ENCODE measurements at regions not wholly inside any gene's neighbourhood (a gene's known extent, or its start where the extent isn't known, plus 50 kb on each side); places are given as distances from the start of the nearest gene placed in this dataset.

DNA sequence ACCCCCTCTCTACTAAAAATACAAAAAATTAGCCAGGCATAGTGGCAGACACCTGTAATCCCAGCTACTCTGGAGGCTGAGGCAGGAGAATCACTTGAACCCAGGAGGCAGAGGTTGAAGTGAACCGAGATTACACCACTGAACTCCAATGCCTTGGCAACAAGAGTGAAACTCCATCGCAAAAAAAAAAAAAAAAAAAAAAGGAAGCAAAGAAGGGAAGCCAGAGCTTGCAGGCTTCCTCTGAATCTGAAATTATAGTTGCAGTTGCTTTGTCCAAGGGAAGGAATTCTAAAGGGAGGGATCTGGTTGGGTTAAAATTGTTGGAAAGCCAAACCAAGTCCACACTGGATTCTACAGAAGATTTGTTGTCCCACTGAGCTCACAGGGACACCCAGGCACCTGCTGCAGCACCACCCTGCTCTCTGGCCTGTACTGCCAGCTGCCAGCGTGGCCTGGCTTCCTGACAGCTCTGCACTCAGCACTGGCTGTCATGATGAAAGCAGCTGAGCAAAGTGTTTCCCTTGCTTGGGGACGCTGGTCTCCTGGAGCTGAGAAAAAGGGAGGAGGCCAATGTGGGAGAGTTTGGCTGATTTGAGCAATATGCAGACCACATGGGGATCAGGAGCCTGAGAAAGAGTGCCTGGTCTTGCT is 88.8 kb upstream of the HES1 start:
- Histone ChIP-seq H3K79me2 (no peaks in the 10 kb centered on the region), H3K4me1 (ENCODE audit: insufficient read depth) (no peaks in the 10 kb centered on the region), H3K9me2 (replicated peaks; ENCODE audit: insufficient read depth) (no peaks in the 10 kb centered on the region), H3K27ac (no peak overlapping the region), H2AFZ (no peak overlapping the region), H4K20me1 (ENCODE audit: insufficient read depth, poor library complexity, severe bottlenecking) (no peaks in the 10 kb centered on the region), H3K27me3 (no peaks in the 10 kb centered on the region), H3K9me3 (ENCODE audit: low read depth) (peaks cover 6% of the 10 kb centered on the region), H3K36me3 (replicated peaks; ENCODE audit: insufficient read depth, low read depth) (no peaks in the 10 kb centered on the region), H3K4me3 (no peak overlapping the region), H3K4me2 (no peak overlapping the region)
- TF ChIP-seq EZH2 (IDR thresholded peaks at IDR 0.05; ENCODE audit: borderline replicate concordance) (no peak), EZH2phosphoT487 (IDR thresholded peaks at IDR 0.05; ENCODE audit: low read depth, severe bottlenecking, unreplicated experiment) (no peak)
- TF ChIP-seq, protein P1, sequence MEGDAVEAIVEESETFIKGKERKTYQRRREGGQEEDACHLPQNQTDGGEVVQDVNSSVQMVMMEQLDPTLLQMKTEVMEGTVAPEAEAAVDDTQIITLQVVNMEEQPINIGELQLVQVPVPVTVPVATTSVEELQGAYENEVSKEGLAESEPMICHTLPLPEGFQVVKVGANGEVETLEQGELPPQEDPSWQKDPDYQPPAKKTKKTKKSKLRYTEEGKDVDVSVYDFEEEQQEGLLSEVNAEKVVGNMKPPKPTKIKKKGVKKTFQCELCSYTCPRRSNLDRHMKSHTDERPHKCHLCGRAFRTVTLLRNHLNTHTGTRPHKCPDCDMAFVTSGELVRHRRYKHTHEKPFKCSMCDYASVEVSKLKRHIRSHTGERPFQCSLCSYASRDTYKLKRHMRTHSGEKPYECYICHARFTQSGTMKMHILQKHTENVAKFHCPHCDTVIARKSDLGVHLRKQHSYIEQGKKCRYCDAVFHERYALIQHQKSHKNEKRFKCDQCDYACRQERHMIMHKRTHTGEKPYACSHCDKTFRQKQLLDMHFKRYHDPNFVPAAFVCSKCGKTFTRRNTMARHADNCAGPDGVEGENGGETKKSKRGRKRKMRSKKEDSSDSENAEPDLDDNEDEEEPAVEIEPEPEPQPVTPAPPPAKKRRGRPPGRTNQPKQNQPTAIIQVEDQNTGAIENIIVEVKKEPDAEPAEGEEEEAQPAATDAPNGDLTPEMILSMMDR (IDR thresholded peaks at IDR 0.05; ENCODE audit: poor library complexity) = no peak
- 73% methylated on average over 3 of the region's 4 CpGs for WGBS (ENCODE audit: low lambda C conversion rate, missing lambda C conversion rate)
- no peak for DNase-seq (ENCODE audit: low spot score)

DNA sequence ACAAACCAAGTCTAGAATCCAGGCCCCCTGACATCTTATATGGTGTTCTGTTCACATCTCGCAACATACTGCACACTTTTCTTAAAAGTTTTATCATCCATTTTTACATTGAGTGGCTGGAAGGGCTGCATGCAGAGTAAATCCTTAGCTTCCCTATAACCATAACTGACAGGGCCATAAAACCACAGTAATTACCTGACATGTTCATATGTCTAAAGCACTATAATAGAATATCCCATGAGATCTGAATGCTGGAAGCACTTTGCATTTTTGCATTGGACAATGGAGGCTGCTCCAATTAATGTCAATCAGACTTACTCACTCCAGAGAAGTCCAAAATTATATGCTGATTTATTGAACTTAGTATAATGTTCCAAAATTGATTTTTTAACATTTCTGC is 86.6 kb upstream of the HES1 start:
- no peaks in the 10 kb centered on the region for H3K36me3 ChIP-seq (replicated peaks; ENCODE audit: insufficient read depth, low read depth)
- no peak overlapping the region for H3K4me3 ChIP-seq
- WGBS (ENCODE audit: low lambda C conversion rate, missing lambda C conversion rate) = 95% methylated on average over 1 of the region's 1 CpG

DNA sequence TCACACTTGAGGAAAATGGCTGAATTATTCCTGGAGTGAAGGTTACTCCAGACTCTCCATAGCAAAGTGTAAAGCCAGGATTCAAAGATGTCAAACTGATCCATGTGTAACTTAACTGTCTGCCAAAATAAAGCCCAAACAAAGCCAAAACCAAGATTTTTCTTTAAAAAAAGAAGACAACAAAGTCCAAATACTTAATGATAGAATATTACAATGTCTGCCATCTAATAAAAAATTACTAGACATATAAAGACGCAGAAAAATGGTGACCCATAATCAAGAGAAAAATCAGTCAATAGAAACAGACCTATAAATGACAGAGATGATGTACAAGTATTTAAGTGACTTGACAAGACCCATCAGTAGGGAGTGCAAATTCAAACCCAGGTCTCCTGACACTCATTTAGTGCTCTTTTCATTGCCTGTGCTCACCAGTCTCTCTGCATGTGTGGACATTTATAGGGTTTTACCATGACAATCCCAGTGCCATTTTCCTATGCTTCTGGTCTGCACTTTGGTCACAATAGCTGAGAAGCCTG is 85.1 kb upstream of the HES1 start:
- Histone ChIP-seq H3K4me1 (ENCODE audit: insufficient read depth) (no peaks in the 10 kb centered on the region), H3K4me2 (no peak overlapping the region), H3K79me2 (no peaks in the 10 kb centered on the region), H3K27me3 (no peaks in the 10 kb centered on the region), H3K27ac (no peak overlapping the region), H3K36me3 (replicated peaks; ENCODE audit: insufficient read depth, low read depth) (no peaks in the 10 kb centered on the region), H3K9me2 (replicated peaks; ENCODE audit: insufficient read depth) (no peaks in the 10 kb centered on the region), H3K4me3 (no peak overlapping the region), H4K20me1 (ENCODE audit: insufficient read depth, poor library complexity, severe bottlenecking) (no peaks in the 10 kb centered on the region), H2AFZ (no peak overlapping the region), H3K9me3 (ENCODE audit: low read depth) (peaks cover 6% of the 10 kb centered on the region)
- WGBS (ENCODE audit: low lambda C conversion rate, missing lambda C conversion rate) = 100% methylated on average over 1 of the region's 1 CpG
- no peak for DNase-seq (ENCODE audit: low spot score)
- TF ChIP-seq, protein P1 (IDR thresholded peaks at IDR 0.05; ENCODE audit: poor library complexity) = no peak
- no peak for TF ChIP-seq EZH2phosphoT487 (IDR thresholded peaks at IDR 0.05; ENCODE audit: low read depth, severe bottlenecking, unreplicated experiment)
- no peak for TF ChIP-seq EZH2 (IDR thresholded peaks at IDR 0.05; ENCODE audit: borderline replicate concordance)

More for the DNA sequence above, 86.6 kb upstream of the HES1 start:
- H3K4me2 ChIP-seq = no peak overlapping the region
- no peaks in the 10 kb centered on the region for H3K27me3 ChIP-seq
- no peak for DNase-seq (ENCODE audit: low spot score)
- H3K79me2 ChIP-seq = no peaks in the 10 kb centered on the region
- no peaks in the 10 kb centered on the region for H3K9me2 ChIP-seq (replicated peaks; ENCODE audit: insufficient read depth)
- no peaks in the 10 kb centered on the region for H4K20me1 ChIP-seq (ENCODE audit: insufficient read depth, poor library complexity, severe bottlenecking)
- H2AFZ ChIP-seq = no peak overlapping the region
- peaks cover 6% of the 10 kb centered on the region for H3K9me3 ChIP-seq (ENCODE audit: low read depth)
- H3K27ac ChIP-seq = no peak overlapping the region
- H3K4me1 ChIP-seq (ENCODE audit: insufficient read depth) = no peaks in the 10 kb centered on the region
- TF ChIP-seq EZH2phosphoT487 (IDR thresholded peaks at IDR 0.05; ENCODE audit: low read depth, severe bottlenecking, unreplicated experiment) (no peak), EZH2 (IDR thresholded peaks at IDR 0.05; ENCODE audit: borderline replicate concordance) (no peak)
- TF ChIP-seq, protein P1 (IDR thresholded peaks at IDR 0.05; ENCODE audit: poor library complexity) = no peak

Data from hepatocyte (in vitro differentiated cells).